GM12801 (cell line): ENCODE measurements at regions not wholly inside any gene's neighbourhood (a gene's known extent, or its start where the extent isn't known, plus 50 kb on each side); places are given as distances from the start of the nearest gene placed in this dataset.

ENCODE experiments used
- TF ChIP-seq, protein P1 (sequence below): IDR thresholded peaks from one replicate; pipeline ENCODE4 v1.5.1; 2011; ENCODE audit warnings: control low read depth; ENCODE audit not compliant: insufficient read length; ENCODE audit errors: extremely low read depth

DNA sequence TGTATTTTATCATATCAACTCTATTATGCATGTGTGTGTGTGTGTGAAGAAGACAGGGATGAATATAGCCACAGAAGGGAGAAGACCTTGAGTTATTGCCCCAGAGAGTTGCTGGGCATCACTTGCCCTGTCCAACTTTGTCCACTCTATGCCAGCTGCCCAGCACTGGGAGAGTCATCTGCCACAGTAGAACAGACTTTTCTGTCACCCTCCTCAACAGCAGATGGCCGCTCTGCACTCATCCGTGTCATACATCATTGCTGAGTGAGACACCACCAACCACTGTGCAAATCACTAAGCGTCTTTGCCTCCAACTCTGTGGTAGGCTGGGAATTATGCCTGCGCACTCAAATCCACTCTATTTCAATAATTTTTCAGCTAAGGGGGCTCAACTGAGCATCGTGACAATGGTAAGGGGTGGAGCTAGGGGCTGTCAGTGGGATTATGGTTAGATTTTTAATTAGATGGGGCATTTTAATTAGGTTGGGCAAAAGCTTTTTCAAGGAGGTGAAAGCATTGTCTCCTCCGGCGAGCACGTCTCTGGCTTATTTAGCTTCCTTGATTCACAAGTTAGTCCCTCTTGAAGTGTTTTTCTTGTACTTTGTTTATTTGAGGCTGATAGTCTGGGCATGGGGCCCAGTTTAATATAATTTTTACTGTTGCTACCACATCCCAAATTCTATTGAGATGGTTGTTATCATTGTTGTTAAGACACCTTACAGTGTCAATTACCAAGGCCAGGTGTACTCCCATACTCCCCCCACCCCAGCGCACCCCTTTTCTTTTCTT, 100.1 kb upstream of the KLF3 start:
- TF ChIP-seq, protein P1, sequence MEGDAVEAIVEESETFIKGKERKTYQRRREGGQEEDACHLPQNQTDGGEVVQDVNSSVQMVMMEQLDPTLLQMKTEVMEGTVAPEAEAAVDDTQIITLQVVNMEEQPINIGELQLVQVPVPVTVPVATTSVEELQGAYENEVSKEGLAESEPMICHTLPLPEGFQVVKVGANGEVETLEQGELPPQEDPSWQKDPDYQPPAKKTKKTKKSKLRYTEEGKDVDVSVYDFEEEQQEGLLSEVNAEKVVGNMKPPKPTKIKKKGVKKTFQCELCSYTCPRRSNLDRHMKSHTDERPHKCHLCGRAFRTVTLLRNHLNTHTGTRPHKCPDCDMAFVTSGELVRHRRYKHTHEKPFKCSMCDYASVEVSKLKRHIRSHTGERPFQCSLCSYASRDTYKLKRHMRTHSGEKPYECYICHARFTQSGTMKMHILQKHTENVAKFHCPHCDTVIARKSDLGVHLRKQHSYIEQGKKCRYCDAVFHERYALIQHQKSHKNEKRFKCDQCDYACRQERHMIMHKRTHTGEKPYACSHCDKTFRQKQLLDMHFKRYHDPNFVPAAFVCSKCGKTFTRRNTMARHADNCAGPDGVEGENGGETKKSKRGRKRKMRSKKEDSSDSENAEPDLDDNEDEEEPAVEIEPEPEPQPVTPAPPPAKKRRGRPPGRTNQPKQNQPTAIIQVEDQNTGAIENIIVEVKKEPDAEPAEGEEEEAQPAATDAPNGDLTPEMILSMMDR: no peak

DNA sequence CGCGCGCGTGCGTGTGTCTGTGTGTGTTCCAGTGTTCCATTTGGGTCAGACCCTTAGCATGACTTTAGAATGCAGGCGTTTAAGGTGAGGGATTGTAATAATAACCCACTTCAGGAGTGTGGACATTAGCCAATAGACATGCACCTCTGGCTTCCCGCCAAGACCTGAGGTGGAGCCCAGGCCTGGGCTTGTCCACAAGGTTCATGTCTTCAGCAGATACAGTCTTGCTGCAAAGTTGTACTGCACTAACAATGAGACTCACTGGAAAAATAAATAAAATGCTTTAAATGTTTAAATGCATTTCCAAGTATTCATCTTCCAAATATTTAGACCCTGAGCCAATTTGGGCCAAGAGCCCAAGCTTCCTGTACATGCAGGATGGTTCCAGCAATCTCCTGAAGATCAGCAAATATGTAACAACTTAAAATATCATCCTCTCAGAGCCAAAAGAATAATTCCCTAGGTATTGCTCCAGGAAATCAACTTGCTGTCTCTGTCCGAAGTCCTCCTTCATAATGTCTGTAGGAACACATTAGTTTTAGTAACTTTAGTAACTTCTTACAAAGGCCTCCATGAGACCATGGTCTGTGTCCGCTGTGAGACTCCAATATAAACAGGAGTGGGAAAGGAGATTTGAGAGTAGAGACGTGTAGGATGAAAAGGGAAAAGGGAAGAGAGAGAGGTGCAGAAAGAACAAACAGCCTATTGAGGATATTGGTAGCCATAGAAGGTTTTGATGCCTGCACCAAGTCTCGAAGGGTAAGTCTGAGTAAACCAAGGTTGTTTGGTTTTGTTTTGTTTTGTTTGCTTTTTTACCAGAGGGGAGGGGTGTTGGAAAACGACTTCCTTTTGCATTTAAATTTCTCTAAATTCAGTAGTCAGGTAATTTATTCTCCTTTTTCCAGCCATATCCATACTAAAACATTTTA, 98.5 kb upstream of the KLF3 start:
- TF ChIP-seq, protein P1: no peak

DNA sequence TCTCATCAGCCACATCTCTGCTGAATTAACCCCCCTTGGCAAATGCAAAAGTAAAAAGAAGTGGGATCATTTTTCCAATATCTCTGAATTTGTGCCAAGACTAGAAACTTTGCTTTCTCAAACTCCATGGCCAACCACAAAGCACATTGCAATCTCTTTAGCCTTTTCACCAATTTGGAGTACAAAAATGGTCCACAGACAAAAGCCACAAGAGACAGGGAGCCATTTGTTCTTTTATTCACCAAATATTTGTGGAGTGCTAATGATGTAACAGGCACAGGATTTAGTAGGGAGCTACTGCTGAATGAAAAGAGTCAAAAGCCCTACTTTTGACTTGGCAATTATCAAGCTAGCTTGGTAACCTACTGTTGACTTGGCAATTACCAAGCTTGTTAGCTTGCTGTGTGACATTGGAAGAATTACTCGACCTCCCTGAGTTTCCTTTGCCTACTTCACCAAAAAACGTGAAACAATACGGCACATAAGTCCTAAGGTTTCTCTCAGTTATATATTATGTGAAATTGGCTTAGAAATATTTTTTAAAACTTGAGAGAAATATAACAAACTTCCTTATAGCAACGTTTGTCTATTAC, 97.1 kb upstream of the KLF3 start:
- TF ChIP-seq, protein P1: no peak

DNA sequence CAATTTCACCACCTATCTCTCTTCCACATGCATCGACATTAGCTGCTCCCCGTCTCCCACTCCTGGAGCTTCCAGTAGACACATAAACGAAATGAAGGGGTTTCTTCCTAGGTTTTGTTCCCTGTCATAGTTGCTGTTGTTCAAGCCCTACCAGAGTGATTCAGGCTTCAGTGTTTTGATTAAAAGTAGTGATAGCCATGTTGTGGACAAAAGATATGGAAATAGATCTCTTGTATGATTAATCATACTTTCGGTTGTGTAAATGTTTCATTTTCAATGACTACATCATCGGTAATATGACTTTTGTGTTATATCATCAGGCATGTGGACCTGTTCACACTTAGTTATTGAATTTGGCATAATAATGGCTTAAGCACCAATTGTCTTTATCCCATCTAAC, 96.5 kb upstream of the KLF3 start:
- TF ChIP-seq, protein P1: no peak

DNA sequence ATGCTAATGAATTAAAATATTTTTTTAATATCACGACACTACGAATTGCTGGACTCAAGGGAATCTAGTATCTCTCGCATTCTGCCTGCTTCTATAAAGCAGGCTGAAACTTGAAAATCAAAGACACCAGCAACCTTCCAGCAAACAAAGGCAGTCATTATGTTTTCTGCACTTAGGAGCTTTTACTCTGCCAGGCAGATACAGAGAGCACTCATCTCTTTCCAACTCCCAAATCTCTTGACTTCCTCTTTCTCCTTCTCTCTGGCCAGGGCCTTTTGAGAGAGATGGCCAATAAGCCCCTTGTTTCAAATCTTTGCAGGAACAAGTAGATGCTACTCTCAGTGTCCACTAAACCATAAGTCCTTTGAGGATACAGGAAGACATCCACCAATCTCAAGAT, 95.2 kb upstream of the KLF3 start:
- TF ChIP-seq, protein P1: no peak

DNA sequence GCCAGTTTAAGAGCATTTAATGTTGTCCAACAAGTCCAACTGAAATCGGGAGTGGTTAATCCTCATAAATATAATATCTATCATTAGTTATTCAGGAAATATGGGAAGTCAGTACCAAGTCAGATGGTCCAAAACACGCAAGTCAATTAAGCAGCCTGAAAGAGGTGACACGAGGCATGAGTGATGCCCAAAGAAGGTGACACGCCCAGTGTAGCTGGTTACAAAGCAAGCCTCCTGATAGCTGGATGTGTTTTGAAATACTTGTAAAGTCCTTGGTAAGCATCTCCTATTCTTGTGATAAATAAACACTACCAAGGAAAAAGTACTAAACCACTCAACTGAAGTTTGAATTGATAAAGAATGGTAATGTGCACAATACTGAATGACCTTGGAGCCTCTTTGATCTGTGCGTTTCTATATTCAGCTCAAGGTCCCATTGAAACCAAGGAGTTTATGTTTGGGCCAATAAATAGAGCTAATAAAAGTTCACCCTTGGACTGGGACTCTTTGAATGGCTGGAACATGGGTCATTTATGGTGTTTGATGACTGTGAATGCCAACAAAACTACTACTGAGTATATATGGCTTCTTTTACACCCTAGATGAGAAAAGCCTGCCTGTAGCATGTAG, 93.2 kb upstream of the KLF3 start:
- TF ChIP-seq, protein P1: no peak

DNA sequence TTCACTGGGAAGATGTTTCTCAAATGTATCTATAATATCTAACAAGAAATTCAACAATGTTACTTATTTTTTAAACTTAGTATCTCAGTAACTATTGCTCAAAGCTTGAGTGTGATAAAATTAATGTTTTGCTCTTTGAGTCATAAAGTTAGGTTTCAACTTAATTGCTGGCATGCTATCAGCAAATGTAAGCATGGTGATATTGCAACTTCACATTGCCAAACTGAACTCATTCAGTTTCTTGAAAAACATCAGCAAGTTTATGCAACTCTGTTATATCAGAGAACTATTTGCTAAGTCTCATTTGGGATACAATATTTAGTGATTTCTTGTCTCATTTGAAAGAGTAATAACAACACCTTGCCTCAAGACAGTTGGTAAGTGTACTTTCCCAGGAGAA, 91.2 kb upstream of the KLF3 start:
- TF ChIP-seq, protein P1: no peak
